HG02763 (cell line): ENCODE measurements at regions not wholly inside any gene's neighbourhood (a gene's known extent, or its start where the extent isn't known, plus 50 kb on each side); places are given as distances from the start of the nearest gene placed in this dataset.
"Not testable (repeated sequence)": the region's sequence is repeated elsewhere in the genome, so short reads cannot be mapped to it uniquely, and the experiment has no call there.

Experiments
- ATAC-seq: cut with Tn5 transposase; IDR thresholded peaks from one replicate; pipeline ENCODE4 v1.9.1; 2021; ENCODE audit warnings: mild to moderate bottlenecking, moderate library complexity; ENCODE audit not compliant: unreplicated experiment

- no peak for ATAC-seq
These were observed 201.1 kb downstream of the SMAD2 start for GRCh38 chr18:47729356-47729755.

GRCh38 chr18:47728921-47729320 lies 201.5 kb downstream of the SMAD2 start:
- ATAC-seq = no peak

GRCh38 chr18:47727409-47727808 lies 203.1 kb downstream of the SMAD2 start:
- ATAC-seq = no peak

- ATAC-seq = no peak
These were observed 203.9 kb downstream of the SMAD2 start for GRCh38 chr18:47726550-47726949.

GRCh38 chr18:47725656-47726055 lies 204.8 kb downstream of the SMAD2 start:
- ATAC-seq = no peak

- no peak for ATAC-seq
These were observed 206.1 kb downstream of the SMAD2 start for GRCh38 chr18:47724186-47724975.

- no peak for ATAC-seq
These were observed 208.6 kb downstream of the SMAD2 start for GRCh38 chr18:47721876-47722275.

GRCh38 chr18:47720741-47721140 lies 209.7 kb downstream of the SMAD2 start:
- no peak for ATAC-seq

- ATAC-seq = no peak
These were observed 211.2 kb downstream of the SMAD2 start for GRCh38 chr18:47719096-47719780.

- no peak for ATAC-seq
These were observed 211.8 kb downstream of the SMAD2 start for GRCh38 chr18:47718646-47719045.

- ATAC-seq = no peak
These were observed 213.2 kb downstream of the SMAD2 start for GRCh38 chr18:47717257-47717656.

- no peak for ATAC-seq
These were observed 213.8 kb downstream of the SMAD2 start for GRCh38 chr18:47716632-47717185.

GRCh38 chr18:47710451-47710850 lies 220.0 kb downstream of the SMAD2 start:
- ATAC-seq = no peak

- no peak for ATAC-seq
These were observed 220.9 kb downstream of the SMAD2 start for GRCh38 chr18:47709556-47709955.

GRCh38 chr18:47708206-47708605 lies 222.3 kb downstream of the SMAD2 start:
- ATAC-seq = no peak

GRCh38 chr18:47701134-47701533 lies 229.3 kb downstream of the SMAD2 start:
- no peak for ATAC-seq

- no peak for ATAC-seq
These were observed 233.6 kb downstream of the SMAD2 start for GRCh38 chr18:47696870-47697269.

- ATAC-seq = no peak
These were observed 238.8 kb downstream of the SMAD2 start for GRCh38 chr18:47691611-47692010.

GRCh38 chr18:47690778-47691177 lies 239.7 kb downstream of the SMAD2 start:
- not testable (repeated sequence) for ATAC-seq

GRCh38 chr18:47689371-47689770 lies 241.1 kb downstream of the SMAD2 start:
- ATAC-seq = no peak

GRCh38 chr18:47686806-47687205 lies 243.7 kb downstream of the SMAD2 start:
- no peak for ATAC-seq

GRCh38 chr18:47683774-47684173 lies 246.7 kb downstream of the SMAD2 start:
- ATAC-seq = no peak
